ENCODE measurements at regions not wholly inside any gene's neighbourhood (a gene's known extent, or its start where the extent isn't known, plus 50 kb on each side); places are given as distances from the start of the nearest gene placed in this dataset.

DNA sequence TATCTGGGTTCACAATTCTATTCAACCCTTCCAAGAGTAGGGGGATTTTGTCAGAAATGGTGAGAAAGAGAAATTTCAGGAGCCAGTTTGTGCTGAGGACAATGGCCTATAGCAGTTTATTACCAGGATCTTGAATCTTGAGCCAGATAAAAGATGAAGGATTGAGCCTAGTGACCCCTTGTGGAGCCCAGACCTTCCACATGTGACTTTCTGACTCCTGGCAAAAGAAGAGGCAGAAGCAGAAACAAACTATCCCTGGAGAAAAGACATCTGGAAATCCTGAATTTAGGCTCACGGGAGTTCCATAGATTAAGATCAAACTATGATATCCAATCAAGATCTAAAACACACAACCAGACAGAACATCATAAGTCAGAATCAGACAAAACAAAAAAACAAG, 60.9 kb upstream of the CHRM2 start:
- TF ChIP-seq, protein P1, sequence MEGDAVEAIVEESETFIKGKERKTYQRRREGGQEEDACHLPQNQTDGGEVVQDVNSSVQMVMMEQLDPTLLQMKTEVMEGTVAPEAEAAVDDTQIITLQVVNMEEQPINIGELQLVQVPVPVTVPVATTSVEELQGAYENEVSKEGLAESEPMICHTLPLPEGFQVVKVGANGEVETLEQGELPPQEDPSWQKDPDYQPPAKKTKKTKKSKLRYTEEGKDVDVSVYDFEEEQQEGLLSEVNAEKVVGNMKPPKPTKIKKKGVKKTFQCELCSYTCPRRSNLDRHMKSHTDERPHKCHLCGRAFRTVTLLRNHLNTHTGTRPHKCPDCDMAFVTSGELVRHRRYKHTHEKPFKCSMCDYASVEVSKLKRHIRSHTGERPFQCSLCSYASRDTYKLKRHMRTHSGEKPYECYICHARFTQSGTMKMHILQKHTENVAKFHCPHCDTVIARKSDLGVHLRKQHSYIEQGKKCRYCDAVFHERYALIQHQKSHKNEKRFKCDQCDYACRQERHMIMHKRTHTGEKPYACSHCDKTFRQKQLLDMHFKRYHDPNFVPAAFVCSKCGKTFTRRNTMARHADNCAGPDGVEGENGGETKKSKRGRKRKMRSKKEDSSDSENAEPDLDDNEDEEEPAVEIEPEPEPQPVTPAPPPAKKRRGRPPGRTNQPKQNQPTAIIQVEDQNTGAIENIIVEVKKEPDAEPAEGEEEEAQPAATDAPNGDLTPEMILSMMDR (conservative IDR thresholded peaks at IDR 0.05; ENCODE audit: control insufficient read depth, insufficient read depth, low read depth, low read length), result no peak
- DNase-seq (ENCODE audit: low read depth), result no peak
- no peak overlapping the region for H3K4me3 ChIP-seq (ENCODE audit: control insufficient read depth, low read depth, low read length)

DNA sequence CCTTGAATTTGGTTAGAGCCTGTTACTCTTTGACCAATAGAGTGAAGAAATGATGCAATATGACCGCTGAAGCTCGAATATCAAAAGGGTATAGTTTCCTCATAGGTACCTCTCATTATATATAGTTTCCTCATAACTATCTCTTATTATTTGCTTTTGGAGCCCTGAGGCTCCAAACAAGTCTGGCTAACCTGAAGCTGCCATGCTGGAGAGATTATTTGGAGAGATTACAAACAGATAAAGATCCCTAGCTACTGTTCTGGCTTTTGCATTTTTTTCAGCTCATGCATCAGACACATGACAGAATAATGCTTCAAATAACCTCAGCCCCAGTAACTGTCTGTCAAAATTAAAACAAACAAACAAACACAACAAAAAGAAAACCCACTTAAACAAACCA, 65.4 kb upstream of the CHRM2 start:
- TF ChIP-seq, protein P1 (conservative IDR thresholded peaks at IDR 0.05; ENCODE audit: control insufficient read depth, insufficient read depth, low read depth, low read length), result no peak
- no peak overlapping the region for H3K4me3 ChIP-seq (ENCODE audit: control insufficient read depth, low read depth, low read length)
- DNase-seq (ENCODE audit: low read depth), result no peak

DNA sequence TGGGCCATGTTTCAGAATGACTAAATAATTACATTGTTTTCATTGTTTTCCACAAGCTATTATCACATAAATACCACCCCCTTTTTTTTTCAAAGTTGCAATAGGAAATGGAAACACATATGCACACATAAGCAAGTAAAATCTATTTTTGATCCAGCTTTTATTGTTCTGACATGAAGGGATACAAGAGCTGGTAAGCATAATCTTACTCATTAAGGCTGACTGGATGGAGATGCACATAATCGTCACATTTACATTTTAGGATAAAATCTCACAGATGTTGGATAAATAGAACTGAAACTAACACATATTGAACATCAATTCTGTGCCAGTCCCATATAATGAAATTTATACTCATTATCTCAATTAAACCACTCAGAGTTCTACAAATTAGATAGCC, 84.5 kb upstream of the CHRM2 start:
- TF ChIP-seq, protein P1 (conservative IDR thresholded peaks at IDR 0.05; ENCODE audit: control insufficient read depth, insufficient read depth, low read depth, low read length), result no peak
- no peak overlapping the region for H3K4me3 ChIP-seq (ENCODE audit: control insufficient read depth, low read depth, low read length)
- no peak for DNase-seq (ENCODE audit: low read depth)

DNA sequence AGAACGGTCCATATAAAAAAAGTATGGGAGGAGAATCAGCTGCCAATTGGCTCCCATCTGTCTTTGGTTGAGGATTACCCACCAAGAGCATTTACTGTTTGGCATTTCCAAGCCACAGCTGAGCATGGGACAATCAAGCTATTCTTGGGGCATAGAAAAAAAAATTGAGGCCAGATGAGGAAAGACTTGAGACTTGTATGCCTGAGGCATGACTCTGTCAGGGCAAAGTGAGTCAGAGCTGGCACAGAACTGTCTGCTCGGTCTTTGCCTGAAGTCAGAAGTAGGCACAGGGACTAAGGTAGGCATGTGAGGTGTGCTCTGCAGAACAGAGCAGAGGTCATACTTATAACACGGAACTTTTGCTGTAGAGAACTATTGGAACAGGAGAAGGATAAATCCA, 126.5 kb upstream of the CHRM2 start:
- no peak overlapping the region for H3K4me3 ChIP-seq (ENCODE audit: control insufficient read depth, low read depth, low read length)
- TF ChIP-seq, protein P1 (conservative IDR thresholded peaks at IDR 0.05; ENCODE audit: control insufficient read depth, insufficient read depth, low read depth, low read length), result no peak
- DNase-seq (ENCODE audit: low read depth), result no peak

DNA sequence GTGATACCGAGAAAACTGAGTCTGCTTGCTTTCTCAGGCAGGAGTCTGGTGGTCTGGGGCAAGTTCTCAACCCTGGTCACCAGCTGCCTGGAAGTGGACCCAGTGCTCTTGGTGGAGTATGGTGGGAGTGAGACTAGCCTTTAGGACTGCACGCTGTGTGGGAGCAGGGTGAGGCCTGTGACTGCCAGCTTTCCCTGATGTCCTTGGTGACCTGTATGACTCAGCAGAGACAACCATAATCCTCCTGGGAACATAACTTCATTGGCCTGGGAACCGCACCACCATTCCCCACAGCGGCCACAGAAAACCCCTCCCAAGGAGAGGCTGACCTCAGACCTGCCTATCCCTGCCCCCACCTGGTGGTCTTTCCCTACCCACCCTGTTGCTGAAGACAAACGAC, 139.5 kb upstream of the CHRM2 start:
- no peak overlapping the region for H3K4me3 ChIP-seq (ENCODE audit: control insufficient read depth, low read depth, low read length)
- DNase-seq (ENCODE audit: low read depth), result no peak
- TF ChIP-seq, protein P1 (conservative IDR thresholded peaks at IDR 0.05; ENCODE audit: control insufficient read depth, insufficient read depth, low read depth, low read length), result no peak

DNA sequence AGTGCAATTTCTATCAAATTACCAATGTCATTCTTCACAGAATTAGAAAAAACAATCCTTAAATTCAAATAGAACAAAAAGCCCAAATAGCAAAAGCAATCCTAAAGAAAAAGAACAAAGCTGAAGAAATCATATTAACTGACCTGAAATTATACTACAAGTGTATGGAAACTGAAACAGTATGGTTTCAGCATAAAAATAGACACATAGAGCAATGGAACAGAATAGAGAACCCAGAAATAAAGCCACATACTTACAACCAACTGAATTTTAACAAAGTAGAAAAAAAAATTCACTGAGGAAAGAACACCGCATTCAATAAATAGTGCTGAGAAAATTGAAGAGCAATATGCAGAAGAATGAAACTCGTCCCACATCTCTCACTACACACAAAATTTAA, 142.0 kb upstream of the CHRM2 start:
- TF ChIP-seq, protein P1 (conservative IDR thresholded peaks at IDR 0.05; ENCODE audit: control insufficient read depth, insufficient read depth, low read depth, low read length), result no peak
- no peak overlapping the region for H3K4me3 ChIP-seq (ENCODE audit: control insufficient read depth, low read depth, low read length)
- no peak for DNase-seq (ENCODE audit: low read depth)

DNA sequence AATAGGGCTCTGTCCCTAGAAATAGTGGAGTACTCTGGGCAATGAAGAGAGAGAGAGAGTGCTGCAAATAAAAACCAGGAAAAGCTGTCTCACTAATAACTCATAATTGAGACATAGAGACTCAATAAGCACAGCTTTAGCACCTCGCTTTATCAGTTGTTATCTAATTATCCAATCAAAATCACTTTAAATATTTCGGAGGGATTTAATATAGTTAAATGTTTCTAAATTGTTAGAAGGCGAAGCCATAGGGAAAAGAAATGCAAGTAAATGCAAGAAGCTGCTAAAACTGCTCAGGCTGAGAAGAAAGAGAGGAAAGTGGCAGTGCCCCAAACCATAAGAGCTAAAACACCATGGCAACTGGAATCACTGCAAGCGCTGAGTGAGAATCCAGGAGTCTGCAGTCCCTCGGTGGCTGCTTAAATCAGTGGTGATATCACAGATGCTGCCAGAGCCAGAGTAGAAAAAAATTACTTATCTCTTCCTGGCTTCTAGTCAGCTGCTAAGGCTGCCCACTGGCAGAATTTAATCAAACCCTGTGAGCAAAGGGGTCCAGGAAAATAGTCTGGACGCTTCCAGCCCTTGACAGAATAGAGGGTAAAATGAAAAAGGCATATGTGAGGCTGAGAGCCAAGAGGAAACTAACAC, 150.4 kb upstream of the CHRM2 start:
- no peak for DNase-seq (ENCODE audit: low read depth)
- H3K4me3 ChIP-seq (ENCODE audit: control insufficient read depth, low read depth, low read length), result no peak overlapping the region
- TF ChIP-seq, protein P1 (conservative IDR thresholded peaks at IDR 0.05; ENCODE audit: control insufficient read depth, insufficient read depth, low read depth, low read length), result no peak

Data from fibroblast of mammary gland (primary cell).